Chondrocyte (in vitro differentiated cells): ENCODE measurements at regions not wholly inside any gene's neighbourhood (a gene's known extent, or its start where the extent isn't known, plus 50 kb on each side); places are given as distances from the start of the nearest gene placed in this dataset.
A peak's percentile ranks its signal among the peaks of the same experiment; 100 is the strongest.

Experiments used
- DNase-seq: peaks from one replicate; pipeline ENCODE4 v3.0.0; 2021; ENCODE audit warnings: mixed read lengths, low spot score
- H3K27ac Mint-ChIP-seq: one replicate; pipeline ENCODE4 v1.8.0; 2021; ENCODE audit warnings: mild to moderate bottlenecking, moderate library complexity, mixed read lengths; ENCODE audit not compliant: unreplicated experiment
- H3K27me3 Mint-ChIP-seq: 2 replicates; pipeline ENCODE4 v1.8.0; 2021; ENCODE audit warnings: low read depth, mixed read lengths
- H3K36me3 Mint-ChIP-seq: 2 replicates; pipeline ENCODE4 v1.8.0; 2021; ENCODE audit warnings: low read depth, mixed read lengths
- H3K4me1 Mint-ChIP-seq: 2 replicates; pipeline ENCODE4 v1.8.0; 2021; ENCODE audit warnings: low read depth, mild to moderate bottlenecking, mixed read lengths
- H3K4me3 Mint-ChIP-seq: one replicate; pipeline ENCODE4 v1.8.0; 2021; ENCODE audit warnings: mild to moderate bottlenecking, moderate library complexity, mixed read lengths; ENCODE audit not compliant: unreplicated experiment
- H3K9me3 Mint-ChIP-seq: 2 replicates; pipeline ENCODE4 v1.8.0; 2021; ENCODE audit warnings: low read depth, mixed read lengths
- CTCF ChIP-seq: fragments of 200-600 bp; sonication (generic); IDR thresholded peaks from 2 replicates; pipeline ENCODE4 v1.5.0; 2021; ENCODE audit warnings: antibody characterized with exemption, mild to moderate bottlenecking, moderate library complexity

GRCh38 chr12:58189893-58190292, 248.5 kb downstream of the ATP23 start:
- H3K9me3 Mint-ChIP-seq, result peaks cover 31% of the 10 kb centered on the region
- H3K4me1 Mint-ChIP-seq, result no peaks in the 10 kb centered on the region
- H3K36me3 Mint-ChIP-seq, result peaks cover 7% of the 10 kb centered on the region
- H3K4me3 Mint-ChIP-seq, result no peak overlapping the region
- DNase-seq, result no peak
- peaks cover 7% of the 10 kb centered on the region for H3K27me3 Mint-ChIP-seq
- no peak overlapping the region for H3K27ac Mint-ChIP-seq
- no peak for TF ChIP-seq CTCF

- Mint-ChIP-seq H3K4me1 (no peaks in the 10 kb centered on the region), H3K27me3 (peaks cover 7% of the 10 kb centered on the region)
These were observed 249.3 kb downstream of the ATP23 start for GRCh38 chr12:58190618-58191017.

GRCh38 chr12:58196971-58197370, 255.6 kb downstream of the ATP23 start:
- Mint-ChIP-seq H3K4me1 (no peaks in the 10 kb centered on the region), H3K27ac (no peak overlapping the region), H3K9me3 (peaks cover 31% of the 10 kb centered on the region), H3K4me3 (no peak overlapping the region), H3K27me3 (peaks cover 7% of the 10 kb centered on the region), H3K36me3 (peaks cover 5% of the 10 kb centered on the region)
- no peak for DNase-seq
- no peak for TF ChIP-seq CTCF

More at GRCh38 chr12:58190618-58191017, 249.3 kb downstream of the ATP23 start:
- peaks cover 38% of the 10 kb centered on the region for H3K9me3 Mint-ChIP-seq
- TF ChIP-seq CTCF, result no peak
- no peak overlapping the region for H3K4me3 Mint-ChIP-seq
- DNase-seq, result no peak
- peaks cover 7% of the 10 kb centered on the region for H3K36me3 Mint-ChIP-seq
- no peak overlapping the region for H3K27ac Mint-ChIP-seq

- no peak for TF ChIP-seq CTCF
- peaks cover 20% of the 10 kb centered on the region for H3K4me1 Mint-ChIP-seq
These were observed 261.8 kb downstream of the ATP23 start for GRCh38 chr12:58202933-58203718.

GRCh38 chr12:58204071-58204470, 262.7 kb downstream of the ATP23 start:
- no peaks in the 10 kb centered on the region for H3K9me3 Mint-ChIP-seq
- DNase-seq, result no peak
- peak overlapping the region; percentile 66 for H3K27ac Mint-ChIP-seq
- peaks cover 20% of the 10 kb centered on the region for H3K4me1 Mint-ChIP-seq
- H3K4me3 Mint-ChIP-seq, result no peak overlapping the region
- no peak for TF ChIP-seq CTCF
- no peaks in the 10 kb centered on the region for H3K27me3 Mint-ChIP-seq
- no peaks in the 10 kb centered on the region for H3K36me3 Mint-ChIP-seq

More at GRCh38 chr12:58202933-58203718, 261.8 kb downstream of the ATP23 start:
- H3K27me3 Mint-ChIP-seq, result no peaks in the 10 kb centered on the region
- no peak overlapping the region for H3K27ac Mint-ChIP-seq
- no peak for DNase-seq
- H3K4me3 Mint-ChIP-seq, result no peak overlapping the region
- no peaks in the 10 kb centered on the region for H3K9me3 Mint-ChIP-seq
- H3K36me3 Mint-ChIP-seq, result no peaks in the 10 kb centered on the region
